HG02571 (cell line): ENCODE measurements at regions not wholly inside any gene's neighbourhood (a gene's known extent, or its start where the extent isn't known, plus 50 kb on each side); places are given as distances from the start of the nearest gene placed in this dataset.
"Not testable (repeated sequence)": the region's sequence is repeated elsewhere in the genome, so short reads cannot be mapped to it uniquely, and the experiment has no call there.

Source experiments
- ATAC-seq: cut with Tn5 transposase; IDR thresholded peaks from one replicate; pipeline ENCODE4 v1.9.1; 2021; ENCODE audit warnings: mild to moderate bottlenecking, moderate library complexity; ENCODE audit not compliant: unreplicated experiment

DNA sequence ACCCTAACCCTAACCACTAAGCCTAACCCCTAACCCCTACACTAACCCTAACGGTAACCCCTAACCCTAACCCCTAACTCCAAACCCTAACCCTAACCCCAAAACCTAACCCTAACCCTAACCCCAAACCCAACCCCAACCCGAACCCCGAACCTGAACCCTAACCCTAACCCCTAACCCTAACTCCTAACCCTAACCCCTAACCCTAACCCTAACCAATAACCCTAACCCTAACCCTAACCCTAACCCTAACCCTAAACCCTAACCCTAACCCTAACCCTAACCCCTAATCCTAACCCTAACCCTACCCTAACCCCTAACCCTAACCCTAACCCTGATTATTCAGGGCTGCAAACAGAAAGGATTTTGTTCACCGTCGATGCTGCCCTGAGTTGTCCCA is 144.6 kb upstream of the DUSP22 start:
- not testable (repeated sequence) for ATAC-seq

DNA sequence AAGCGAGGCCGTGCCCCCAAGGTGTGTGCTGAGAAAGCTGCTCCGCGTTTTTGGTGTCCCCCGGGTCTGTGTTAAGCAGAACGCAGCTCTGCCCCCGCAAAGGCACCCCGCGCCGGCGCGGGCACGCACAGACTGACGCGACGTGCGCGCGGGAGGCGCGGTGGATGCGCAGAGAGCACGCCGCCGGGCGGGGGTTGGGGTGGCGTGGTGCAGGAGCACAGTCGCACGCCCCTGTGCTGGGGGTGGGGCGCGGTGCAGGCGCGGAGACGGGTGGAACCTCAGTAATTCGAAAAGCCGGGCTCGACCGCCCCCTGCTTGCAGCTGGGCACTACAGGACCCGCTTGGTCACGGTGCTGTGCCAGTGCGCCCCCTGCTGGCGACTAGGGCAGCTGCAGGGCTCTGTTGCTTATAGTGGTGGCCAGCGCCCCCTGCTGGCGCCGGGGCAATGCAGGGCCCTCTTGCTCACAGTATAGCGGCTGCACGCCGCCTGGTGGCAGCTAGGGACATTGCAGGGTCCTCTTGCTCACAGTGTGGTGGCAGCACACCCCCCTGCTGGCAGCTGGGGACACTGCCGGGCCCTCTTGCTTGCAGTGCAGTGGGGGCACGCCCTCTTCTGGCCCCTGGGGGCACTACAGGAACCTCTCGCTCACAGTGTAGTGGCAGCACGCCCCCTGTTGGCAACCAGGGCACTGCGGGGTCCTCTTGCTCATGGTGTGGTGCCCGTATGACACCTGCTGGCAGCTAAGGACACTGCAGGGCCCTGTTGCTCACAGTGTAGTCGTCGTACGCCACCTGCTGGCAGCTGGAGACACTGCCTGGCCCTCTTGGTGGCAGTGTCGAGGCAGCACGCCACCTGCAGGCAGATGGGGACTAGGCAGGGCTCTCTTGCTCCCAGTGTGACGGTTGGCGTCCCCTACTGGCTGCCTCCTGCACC is 144.0 kb upstream of the DUSP22 start:
- peak; percentile 93 for ATAC-seq

- not testable (repeated sequence) for ATAC-seq
Measured at GRCh38 chr6:150147-150546, 142.1 kb upstream of the DUSP22 start.

- ATAC-seq, result not testable (repeated sequence)
Measured at GRCh38 chr6:152436-152835, 139.9 kb upstream of the DUSP22 start.

DNA sequence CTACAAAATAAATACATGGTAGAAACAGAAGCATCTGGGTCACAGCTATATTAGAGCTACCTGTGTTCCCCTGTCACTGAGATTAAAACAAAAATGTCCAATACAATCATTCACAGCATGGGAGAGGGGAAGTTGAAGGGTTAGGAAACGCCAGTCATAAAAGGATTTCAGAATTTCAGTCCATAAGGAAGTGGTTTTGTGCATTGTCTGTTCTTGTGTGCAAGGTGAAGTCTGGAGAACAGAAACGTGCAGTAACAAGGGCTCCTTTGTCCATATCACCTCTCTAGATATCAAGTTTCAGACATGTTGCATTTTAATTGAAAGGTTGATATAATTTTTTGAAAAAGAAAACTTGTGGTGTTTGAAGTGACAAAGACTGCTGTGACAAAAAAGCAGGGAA is 139.3 kb upstream of the DUSP22 start:
- not testable (repeated sequence) for ATAC-seq

- ATAC-seq, result not testable (repeated sequence)
Measured at GRCh38 chr6:153867-154266, 138.4 kb upstream of the DUSP22 start.

GRCh38 chr6:154321-155092 is 137.8 kb upstream of the DUSP22 start:
- ATAC-seq, result not testable (repeated sequence)

GRCh38 chr6:156010-156409 is 136.3 kb upstream of the DUSP22 start:
- ATAC-seq, result no peak

GRCh38 chr6:156441-157140 is 135.7 kb upstream of the DUSP22 start:
- ATAC-seq, result not testable (repeated sequence)

DNA sequence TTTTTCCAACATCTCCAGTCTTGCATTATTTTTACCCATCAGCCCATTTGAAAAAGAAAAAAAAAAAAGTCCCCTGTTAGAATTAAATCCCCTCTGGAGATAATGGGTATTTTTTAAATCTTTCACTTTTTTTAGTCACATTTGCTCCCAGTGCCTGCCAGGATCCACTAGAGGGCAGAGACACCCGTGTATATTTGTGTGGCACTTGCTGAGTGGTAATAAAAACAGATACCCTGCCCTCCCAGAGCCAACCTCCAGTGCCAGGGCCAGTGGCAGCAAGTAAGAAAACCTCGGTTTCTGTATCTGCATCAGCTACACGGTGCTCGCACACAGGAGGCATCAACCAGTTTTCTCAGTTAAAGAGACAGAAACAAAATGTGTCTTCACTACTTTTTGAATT is 135.1 kb upstream of the DUSP22 start:
- not testable (repeated sequence) for ATAC-seq

GRCh38 chr6:161657-162056 is 130.6 kb upstream of the DUSP22 start:
- ATAC-seq, result not testable (repeated sequence)

DNA sequence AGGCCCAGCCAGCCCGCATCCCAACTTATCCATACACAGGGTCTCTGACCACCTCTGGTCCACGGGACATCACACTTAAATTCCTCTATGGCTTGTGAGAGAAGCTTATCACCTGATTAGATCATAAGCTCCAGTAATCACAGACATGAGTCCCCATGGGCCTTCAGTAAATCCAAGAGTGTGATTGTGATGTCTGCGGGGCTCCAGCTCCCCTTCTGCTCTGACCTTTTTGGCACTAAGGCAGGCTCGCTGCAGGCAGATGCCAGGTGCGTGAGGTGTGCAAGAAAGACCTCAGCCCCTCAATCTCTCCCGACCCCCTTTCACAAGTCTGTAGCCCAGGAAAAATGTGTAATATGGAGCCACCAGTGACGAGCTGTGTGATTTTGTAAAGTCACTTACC is 127.6 kb upstream of the DUSP22 start:
- no peak for ATAC-seq

DNA sequence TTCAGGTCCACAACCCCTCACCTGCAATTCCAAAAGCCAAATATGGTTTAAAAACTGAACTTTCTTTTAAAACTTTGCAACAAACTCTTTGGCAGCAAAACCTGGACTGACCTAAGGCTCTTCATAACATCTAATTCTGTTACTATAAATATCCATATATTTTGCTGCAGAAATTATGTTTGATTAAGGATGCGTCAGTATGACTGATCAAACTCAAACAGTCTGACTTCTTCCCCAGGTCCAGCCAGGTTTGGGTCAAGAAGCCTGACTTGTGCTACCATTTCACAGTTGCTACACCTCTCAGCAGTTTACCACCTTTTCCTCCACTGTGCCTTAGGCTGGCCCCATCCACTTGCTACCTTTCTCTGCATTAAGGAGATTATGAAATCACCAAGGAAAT is 127.0 kb upstream of the DUSP22 start:
- ATAC-seq, result no peak

- ATAC-seq, result no peak
Measured at GRCh38 chr6:165906-166305, 126.4 kb upstream of the DUSP22 start.

- ATAC-seq, result no peak
Measured at GRCh38 chr6:168865-169455, 123.3 kb upstream of the DUSP22 start.

GRCh38 chr6:174036-174435 is 118.3 kb upstream of the DUSP22 start:
- no peak for ATAC-seq

DNA sequence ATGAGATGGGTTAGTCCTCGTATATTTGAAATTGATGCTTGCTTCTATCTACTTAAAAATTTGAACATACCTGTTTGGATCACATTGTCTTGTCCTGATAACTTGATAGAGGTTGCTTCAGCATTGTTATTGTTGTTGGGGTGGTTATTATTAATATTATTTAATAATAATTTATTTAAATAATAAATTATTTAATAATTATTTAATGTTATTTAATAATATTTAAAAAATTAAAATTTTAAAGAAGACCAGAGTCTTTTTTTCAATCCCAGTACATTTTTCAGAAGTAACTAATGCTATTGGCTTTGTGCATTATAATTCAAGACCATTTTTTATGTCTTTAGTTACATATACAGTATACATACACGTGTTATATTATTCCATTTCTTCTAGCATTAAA is 116.6 kb upstream of the DUSP22 start:
- ATAC-seq, result no peak

GRCh38 chr6:176766-177165 is 115.5 kb upstream of the DUSP22 start:
- no peak for ATAC-seq

- no peak for ATAC-seq
Measured at GRCh38 chr6:178119-178518, 114.2 kb upstream of the DUSP22 start.

DNA sequence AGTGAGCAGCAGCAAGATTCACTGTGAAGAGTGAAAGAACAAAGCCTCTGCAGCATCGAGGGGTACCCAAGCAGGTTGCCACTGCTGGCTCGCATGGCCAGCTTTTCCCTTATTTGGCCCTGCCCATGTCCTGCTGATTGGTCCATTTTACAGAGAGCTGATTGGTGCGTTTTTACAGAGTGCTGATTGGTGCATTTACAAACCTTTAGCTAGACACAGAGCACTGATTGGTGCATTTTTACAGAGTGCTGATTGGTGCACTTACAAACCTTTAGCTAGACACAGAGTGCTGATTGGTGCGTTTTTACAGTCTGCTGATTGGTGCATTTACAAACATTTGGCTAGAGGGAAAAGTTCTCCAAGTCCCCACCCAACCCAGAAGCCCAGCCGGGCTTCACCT is 113.4 kb upstream of the DUSP22 start:
- ATAC-seq, result not testable (repeated sequence)
